HG03460 (cell line): ENCODE measurements at regions not wholly inside any gene's neighbourhood (a gene's known extent, or its start where the extent isn't known, plus 50 kb on each side); places are given as distances from the start of the nearest gene placed in this dataset.

Source experiments
- ATAC-seq: cut with Tn5 transposase; IDR thresholded peaks from one replicate; pipeline ENCODE4 v1.9.1; 2021; ENCODE audit not compliant: unreplicated experiment

DNA sequence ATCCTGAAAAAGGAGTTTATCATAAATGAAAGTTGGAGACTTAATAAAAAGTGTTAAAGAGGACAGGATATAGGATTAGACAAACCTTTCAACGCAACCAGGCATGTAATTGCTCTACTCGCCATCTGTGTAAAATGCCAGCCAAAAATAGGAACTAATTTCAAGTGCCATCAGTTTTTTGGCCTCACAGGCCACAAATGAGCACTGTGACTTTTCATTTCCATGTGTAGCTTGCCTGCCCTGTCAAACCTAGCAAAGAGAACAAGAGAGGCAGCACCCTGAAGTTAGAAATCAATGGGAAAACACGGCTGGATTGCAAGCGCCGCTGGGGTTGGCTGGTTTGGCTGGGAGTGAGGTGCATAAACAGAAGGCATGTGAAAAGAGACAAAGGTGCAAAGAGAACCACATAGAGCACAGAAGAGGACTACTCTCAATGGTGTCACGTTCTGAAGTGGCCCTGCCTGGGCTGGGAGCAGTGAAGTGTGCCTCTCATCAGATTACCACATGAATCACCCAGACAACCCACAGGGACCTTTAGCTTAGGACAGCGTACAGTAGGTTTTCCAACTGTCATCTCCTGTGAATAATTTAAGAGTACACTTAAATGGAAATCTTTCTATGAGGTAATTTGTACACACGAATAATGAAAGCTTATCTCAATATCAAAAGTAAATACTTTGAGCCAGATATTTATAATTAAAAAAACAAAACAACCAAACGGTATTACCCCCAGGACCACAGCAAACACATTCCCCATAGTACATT is 78.0 kb upstream of the NHSL1 start:
- ATAC-seq: no peak

DNA sequence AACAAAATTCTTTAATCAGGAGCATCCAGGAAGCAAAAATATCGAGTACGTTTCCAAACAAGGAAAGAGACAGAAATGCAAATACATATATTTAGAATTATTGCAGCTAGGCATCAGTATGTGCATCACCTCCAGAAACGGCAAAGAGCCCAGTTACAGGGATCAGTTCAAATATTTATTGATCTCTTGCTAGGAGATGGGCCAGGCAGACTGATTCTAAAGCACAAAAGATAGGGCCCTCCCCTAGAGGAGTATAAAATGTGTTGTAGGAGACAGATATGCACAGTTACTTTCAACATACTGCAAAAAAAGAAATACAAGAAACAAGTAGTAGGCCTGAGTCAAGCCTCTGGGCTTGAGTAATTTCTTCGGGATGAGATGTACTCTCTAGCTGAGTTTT is 80.7 kb upstream of the NHSL1 start:
- no peak for ATAC-seq

DNA sequence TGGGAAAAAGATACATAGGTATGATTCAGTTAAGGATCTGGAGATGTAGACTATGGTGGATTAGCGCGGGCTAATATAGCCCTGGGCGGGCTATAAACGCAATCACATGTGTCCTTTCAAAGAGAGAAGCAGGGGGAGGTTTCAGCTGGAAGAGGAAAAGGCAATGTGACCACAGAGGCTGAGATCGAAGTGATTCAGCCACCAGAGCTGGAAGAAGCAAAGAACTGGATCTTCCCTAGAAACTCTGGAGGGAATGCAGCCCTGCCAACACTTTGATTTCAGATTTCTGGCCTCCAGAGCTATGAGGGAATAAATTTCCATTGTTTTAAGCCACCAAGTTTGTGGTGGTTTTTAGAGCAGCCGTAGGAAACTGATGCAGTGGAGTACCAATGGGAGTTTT is 81.5 kb upstream of the NHSL1 start:
- ATAC-seq: no peak

DNA sequence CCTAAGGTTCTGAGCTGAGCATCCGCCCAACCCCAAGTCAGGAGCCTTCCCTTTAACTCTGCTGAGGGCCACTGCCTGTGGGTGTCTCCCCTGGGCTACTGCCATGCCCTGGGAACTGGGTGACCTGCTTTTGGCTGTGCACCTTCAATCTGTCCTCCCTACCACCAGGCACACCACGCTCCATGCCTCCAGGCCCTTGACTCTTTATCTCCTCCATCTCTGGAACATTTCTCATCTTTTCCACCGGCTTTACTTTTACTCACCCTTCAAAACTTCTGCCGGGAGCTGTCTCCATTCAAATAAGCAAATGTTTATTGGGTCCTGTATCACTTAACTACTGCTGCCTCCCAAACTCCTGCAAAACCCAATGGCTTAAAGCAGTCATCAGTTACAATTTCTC is 83.3 kb upstream of the NHSL1 start:
- no peak for ATAC-seq

DNA sequence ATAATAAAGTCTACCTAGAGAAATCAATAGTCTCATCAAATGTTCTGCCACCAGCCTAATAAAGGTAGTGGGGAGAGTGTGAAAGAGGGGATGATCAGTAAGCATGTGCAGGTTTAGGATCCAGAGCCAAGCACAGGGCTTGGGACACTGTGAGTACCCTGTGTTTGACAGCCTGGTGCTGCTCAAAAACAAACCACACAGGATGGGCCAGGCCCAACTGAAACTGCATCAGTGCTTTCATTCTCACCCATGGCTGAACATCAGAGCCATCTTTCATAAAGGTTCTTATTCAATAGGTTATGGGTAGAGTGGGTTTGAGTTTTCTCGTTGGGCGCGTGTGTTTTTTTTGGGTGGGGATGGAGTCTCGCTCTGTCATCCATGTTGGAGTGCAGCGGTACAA is 87.3 kb upstream of the NHSL1 start:
- ATAC-seq: no peak

DNA sequence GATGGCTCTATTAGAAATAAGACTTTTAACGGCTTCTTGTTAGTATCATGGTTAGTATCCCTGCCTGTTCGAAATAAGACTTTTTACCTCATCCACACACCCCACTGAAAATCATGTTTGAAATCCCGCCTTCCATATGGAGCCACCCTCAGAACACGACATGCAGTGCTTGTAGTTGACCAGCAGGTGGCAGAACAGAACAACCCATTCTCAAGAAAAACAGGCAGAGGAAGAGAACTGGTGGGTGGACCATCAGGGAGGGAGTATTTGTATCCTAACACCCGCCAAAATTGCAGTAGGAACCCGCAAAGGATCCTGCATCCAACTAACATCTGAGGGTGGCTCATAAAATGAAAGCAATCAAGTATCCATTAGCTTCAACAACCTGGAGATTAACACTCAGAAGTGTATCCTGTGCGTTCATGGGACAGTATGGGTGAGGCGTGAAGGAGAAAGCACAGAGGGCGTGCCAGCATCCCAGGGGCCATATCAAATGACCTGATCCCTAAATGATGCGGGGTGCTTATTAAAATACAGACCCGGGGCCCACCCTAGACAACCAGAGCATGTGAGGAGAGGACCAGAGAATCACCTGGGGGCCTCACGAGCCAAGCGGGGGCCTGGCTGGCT is 89.6 kb upstream of the NHSL1 start:
- peak; percentile 32 for ATAC-seq

DNA sequence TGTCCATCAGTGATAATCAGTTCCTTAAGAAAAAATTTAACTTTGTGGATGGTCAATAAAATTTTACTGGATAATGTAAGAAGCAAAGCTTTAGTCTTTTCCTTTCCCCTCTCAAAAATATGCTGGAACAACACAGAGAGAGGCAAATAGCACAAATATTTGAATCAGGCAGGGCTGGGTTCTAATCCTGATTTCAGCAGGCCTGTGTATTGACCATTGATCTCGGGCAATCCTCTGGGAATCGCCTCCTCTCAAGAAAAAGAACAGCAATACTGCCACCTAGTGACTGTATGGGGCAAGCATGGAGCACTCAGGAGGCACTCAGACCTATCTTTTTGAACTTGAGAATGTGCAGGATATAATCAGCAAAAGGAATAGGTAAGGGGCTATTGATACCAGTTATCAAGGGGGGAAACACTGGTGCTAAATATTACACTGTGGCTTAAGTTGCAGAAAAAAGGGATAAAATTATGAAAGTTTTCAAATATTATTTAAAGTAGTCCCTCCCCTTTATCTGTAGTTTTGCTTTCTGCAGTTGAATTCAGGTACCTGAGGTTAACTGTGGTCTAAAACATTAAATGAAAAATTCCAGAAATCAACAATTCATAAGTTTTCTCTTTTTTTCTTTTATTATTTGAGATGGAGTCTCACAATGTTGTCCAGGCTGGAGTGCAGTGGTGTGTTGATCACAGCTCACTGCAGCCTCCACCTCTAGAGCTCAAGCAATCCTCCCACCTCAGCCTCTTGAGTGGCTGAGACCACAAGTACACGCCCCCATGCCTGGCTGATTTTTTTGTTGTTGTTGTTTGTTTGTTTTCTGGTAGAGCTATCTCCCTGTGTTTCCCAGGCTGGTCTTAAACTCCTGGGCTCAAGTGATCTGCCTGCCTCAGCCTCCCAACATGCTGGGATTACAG is 91.8 kb upstream of the NHSL1 start:
- no peak for ATAC-seq

DNA sequence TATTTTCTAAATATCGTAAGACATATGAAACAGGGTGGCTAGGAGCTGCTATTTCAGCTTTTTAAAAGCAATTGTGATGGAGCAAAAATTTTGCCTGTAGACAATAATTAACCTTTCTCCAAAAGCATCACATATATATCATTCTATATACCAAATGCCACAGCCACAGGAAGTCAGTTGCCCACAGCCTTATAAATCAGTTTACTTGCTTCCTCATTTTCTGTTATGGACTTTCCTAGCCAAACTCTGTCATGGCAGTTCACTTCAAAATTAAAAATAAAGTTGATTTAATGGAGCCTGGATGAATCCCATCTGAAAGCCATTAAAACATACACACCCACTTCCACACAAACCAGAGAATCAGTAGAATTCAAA is 93.4 kb upstream of the NHSL1 start:
- ATAC-seq: peak; percentile 59

DNA sequence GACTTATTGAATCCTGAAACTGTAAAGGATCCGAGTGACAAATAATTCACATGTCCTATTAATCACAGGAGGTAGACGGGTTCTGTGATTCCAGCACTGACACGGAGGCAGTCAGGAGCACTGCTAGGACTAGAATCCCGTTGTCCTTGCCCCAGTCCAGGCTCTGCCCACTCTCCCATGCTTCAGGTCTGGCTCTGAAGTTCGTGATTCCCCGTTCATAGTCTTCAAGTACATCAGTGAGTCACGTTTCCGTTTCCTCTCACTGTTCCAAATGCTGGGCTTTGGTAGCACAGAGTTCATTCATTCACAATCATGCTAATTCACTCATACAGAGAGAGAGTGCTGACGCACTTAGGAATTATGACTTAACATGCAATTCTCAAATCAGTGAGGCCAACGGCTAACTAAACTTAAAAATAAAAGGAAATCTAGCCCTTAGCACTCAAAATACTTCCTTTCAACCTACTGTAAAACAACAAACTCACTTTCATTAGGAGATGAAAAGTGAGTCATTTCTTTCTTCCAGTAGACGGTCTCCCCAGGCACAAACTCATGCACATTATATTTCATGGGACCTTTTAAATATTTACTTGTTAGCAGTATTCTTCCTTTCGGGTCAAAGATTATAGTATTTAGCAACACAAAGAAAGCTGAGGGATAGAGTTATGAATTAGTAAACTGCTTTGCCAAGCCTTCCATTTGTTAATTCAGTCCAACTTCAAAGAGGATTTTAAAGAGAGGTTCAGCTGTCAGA is 94.0 kb upstream of the NHSL1 start:
- peak; percentile 73 for ATAC-seq

DNA sequence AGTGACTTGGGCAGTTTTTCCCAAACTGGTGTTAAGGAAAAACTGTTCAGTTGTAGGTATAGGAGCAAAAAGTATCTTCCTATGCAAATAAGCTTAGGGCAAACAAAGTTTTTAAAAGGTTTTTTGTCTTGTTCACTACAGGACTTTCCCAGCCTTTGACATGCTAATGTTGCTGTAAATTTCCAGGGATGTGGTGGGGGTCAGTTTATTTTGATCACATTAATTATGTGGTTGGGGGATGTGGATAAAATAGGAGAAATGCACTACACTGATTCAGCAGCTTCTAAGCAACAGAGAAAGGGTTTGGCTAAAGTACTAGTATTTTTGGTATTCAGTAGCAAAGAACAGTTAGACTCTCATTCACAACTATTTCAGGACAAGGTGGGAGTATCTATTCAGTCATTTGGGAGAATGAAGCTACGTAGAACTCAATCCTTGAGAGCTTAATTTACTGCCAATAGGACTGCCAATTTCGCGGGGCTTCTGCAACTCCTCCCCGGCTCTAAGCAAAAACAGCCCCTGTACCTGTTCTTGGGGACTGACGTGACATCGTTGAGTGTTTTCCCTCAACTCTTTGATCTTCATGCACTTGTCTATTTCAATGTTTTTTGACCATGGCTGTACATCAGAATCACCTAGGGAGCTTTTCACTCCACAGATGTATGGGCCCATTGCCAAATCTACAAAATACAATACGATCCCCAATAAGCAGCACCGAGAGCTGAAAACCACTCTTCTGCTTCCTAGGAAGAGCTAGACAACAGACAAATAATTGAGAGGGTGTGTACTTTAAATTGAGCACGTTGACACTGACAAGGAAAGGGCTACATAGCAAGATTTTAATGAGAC is 94.8 kb upstream of the NHSL1 start:
- ATAC-seq: no peak

DNA sequence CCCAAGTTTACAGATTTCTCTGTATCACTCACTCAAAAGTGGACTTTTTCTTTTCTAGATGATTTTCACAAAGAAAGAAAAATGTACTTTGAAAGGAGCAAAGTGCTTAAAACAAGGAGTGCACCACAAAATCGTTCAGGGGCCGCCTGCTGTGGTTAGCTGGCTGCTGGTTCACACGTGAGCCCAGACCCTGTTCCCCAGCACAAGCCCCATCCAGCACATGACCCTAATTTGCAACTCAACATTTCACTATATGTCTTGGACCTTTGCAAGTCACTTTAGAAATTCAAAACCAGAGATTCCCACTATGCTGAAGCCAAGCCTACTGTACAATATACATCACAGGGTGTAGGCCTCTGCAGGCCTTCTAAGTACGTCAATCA is 95.5 kb upstream of the NHSL1 start:
- ATAC-seq: no peak

DNA sequence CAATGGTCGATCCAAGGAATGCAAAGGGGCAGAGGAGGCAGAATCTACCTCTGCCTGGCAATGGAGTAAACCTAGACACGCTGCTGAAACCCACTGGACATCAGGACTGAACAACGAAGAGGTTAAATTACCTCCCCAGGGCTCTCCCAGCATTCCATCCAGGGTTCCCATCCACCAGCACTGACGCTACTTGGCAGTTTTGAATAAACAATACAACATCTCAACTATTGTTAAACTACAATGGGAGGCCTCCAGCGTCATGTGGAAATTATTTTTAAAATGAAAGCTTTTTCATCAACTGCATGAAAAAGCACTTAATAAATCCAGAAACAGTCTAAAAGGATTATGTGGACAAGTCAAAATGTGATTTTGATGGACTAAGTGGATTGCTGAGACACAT is 96.8 kb upstream of the NHSL1 start:
- ATAC-seq: no peak

DNA sequence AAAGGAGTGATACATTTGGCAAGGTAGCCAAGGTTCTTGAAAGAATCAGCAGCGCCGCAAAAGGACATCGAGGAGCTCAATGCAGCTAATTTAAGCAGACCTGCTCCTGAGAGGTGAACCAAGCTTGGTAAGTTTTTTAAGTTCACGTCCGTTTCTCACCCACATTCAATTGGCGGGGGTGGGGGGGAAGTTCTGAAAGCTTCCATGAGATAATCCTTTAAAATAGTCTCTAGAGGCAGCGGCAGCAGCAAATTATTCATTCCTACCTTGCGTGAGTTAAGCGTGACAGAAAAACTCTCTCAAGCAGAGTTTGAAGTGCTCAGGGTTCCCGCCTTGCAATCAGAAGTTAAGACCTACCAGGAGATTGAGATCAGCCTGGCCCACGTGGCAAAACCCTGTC is 97.3 kb upstream of the NHSL1 start:
- no peak for ATAC-seq

DNA sequence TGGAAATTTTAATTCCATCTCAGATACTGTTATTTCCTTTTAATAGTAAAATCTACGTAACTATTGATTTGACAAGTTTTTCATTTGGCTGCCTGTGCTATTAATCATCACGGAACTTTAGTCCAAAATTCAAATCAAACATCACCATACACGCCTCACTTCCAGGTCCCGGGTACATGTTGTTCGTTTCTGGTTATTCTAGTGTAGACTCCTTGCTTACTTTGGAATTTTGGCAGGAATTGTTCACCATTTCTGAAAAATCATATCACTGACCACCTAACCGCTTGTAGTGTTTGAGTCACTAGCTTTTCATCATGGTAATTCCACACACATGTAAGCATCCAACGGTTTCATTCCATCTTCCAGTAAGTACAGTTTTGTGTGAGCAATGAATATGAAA is 98.0 kb upstream of the NHSL1 start:
- ATAC-seq: no peak

DNA sequence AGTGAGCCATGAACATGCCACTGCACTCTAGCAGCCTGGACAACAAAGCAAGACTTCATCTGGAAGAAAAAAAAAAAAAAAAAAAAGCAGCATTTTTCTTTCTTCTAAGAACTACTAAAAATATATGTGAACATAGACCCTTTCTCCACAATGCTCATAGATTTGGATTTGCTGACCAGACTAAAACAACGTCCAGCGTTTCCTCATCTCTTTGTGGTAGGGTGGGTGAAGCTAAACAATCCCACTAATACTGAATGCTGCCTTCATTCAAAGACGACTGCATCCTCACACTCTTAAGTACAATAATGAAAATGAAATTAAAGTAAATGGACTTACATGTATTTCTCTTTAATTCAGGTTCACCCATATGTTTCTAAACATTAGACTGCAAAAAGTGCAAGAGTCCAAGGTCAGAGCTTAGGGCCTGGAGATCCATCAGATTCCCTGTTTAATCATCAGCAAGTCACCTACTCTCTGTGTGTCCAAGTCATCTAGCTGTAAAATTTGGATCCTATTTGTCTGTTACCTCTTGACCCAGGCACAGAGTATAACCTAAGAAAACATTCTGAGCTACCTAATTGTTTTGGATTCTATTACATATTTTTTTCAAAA is 99.4 kb upstream of the NHSL1 start:
- ATAC-seq: no peak

DNA sequence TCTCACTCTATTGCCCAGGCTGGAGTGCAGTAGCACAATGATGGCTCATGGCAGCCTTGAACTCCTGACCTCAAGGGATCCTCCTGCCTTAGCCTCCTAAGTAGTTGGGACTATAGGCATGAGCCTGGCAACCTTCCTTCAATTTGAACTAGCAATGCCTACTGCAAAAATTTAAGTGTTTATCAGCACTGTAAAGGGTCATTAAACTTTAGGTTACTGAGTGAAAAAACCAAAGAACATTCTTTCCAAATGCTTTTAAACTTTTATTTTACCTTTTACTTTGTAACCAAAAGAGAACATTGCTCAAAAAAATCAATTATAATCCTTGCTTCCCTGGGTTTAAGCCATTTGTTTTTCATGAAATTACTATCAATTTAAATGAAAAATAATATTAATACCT is 101.0 kb upstream of the NHSL1 start:
- ATAC-seq: no peak

DNA sequence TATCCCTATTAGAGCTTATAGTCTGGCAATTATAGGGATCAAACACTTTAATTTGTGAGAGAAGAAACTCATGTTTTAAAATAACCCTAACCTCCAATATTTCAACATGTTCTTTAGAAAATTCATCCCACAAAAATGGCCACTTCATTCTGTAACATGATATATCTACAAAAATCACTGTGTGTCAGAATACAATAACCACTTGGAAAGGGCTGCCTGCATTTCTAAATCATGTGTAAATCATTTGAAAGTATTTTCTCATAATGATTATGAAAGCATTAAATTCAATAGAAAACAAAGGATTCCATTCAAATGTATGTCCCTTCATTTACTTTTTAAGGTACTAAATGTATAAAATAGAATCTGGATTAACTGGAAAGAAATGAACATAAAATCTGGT is 101.4 kb upstream of the NHSL1 start:
- no peak for ATAC-seq

DNA sequence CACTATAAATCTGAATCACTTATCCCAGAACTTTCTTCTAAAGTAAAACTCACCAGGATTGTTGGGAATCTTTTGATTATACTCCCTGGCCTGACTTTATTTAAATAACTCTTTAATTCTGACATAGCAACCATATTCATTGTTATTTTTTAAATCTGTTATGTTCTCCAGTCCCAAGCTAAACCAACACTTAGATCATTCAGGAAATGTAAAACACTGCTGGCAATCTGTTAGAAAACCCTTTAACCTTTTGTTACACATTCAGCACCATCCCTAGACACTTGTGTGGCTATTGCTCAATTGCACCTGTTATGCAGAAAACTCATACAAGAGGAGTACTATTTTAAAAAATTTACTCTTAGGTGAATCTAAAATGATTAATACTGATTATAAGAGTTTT is 101.8 kb upstream of the NHSL1 start:
- no peak for ATAC-seq

DNA sequence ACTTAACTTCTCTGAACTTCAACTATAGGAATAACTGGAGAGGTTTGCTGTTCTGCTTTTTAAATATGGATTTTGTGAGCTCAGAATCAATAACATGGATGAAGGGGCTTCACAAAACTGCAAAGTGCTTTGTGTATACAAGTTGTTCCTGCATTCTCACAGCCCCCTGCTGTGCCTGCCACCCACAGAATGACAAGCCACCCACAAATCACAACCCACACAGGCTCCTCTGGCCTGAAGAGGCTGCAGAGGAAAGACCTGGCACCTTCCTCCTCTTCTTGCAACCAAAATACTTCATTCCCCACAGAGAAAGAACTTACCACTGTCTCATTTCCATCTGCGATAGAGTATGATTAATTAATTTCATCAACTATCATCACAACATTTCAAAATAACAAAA is 106.7 kb upstream of the NHSL1 start:
- no peak for ATAC-seq
